ENCODE measurements at regions not wholly inside any gene's neighbourhood (a gene's known extent, or its start where the extent isn't known, plus 50 kb on each side); places are given as distances from the start of the nearest gene placed in this dataset.

GRCh38 chr22:48522271-48522670, 1305.4 kb downstream of the BRD1 start:
- TF ChIP-seq, protein P1, sequence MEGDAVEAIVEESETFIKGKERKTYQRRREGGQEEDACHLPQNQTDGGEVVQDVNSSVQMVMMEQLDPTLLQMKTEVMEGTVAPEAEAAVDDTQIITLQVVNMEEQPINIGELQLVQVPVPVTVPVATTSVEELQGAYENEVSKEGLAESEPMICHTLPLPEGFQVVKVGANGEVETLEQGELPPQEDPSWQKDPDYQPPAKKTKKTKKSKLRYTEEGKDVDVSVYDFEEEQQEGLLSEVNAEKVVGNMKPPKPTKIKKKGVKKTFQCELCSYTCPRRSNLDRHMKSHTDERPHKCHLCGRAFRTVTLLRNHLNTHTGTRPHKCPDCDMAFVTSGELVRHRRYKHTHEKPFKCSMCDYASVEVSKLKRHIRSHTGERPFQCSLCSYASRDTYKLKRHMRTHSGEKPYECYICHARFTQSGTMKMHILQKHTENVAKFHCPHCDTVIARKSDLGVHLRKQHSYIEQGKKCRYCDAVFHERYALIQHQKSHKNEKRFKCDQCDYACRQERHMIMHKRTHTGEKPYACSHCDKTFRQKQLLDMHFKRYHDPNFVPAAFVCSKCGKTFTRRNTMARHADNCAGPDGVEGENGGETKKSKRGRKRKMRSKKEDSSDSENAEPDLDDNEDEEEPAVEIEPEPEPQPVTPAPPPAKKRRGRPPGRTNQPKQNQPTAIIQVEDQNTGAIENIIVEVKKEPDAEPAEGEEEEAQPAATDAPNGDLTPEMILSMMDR (IDR thresholded peaks at IDR 0.05 in 8 of 11, conservative IDR thresholded peaks at IDR 0.05 in 3 of 11), result no peak
- TF ChIP-seq POLR2AphosphoS5 (IDR thresholded peaks at IDR 0.05), result no peak

Data from spleen (tissue), 7 donors.